Uterus (tissue), 2 donors: ENCODE measurements at regions not wholly inside any gene's neighbourhood (a gene's known extent, or its start where the extent isn't known, plus 50 kb on each side); places are given as distances from the start of the nearest gene placed in this dataset.

Source experiments
- POLR2A ChIP-seq, 2 donors: fragments of 450-650 bp; IDR thresholded peaks; one replicate each; pipeline ENCODE4 v1.6.1; 2016; ENCODE audit warnings: antibody characterized with exemption in 2 of 2, mild to moderate bottlenecking in 1 of 2, moderate library complexity in 1 of 2
- TF ChIP-seq, protein P1 (sequence below), 4 experiments: fragments of 200-600 bp in 2 of 4; fragments of 450-650 bp in 2 of 4; sonication (generic) in 2 of 4; IDR thresholded peaks; one replicate each; pipeline ENCODE4 v1.5.1; 2016 to 2019; ENCODE audit warnings: antibody characterized with exemption in 4 of 4, mild to moderate bottlenecking in 2 of 4, moderate library complexity in 1 of 4

- TF ChIP-seq POLR2A (IDR thresholded peaks at IDR 0.05), result no peak
- TF ChIP-seq, protein P1, sequence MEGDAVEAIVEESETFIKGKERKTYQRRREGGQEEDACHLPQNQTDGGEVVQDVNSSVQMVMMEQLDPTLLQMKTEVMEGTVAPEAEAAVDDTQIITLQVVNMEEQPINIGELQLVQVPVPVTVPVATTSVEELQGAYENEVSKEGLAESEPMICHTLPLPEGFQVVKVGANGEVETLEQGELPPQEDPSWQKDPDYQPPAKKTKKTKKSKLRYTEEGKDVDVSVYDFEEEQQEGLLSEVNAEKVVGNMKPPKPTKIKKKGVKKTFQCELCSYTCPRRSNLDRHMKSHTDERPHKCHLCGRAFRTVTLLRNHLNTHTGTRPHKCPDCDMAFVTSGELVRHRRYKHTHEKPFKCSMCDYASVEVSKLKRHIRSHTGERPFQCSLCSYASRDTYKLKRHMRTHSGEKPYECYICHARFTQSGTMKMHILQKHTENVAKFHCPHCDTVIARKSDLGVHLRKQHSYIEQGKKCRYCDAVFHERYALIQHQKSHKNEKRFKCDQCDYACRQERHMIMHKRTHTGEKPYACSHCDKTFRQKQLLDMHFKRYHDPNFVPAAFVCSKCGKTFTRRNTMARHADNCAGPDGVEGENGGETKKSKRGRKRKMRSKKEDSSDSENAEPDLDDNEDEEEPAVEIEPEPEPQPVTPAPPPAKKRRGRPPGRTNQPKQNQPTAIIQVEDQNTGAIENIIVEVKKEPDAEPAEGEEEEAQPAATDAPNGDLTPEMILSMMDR (IDR thresholded peaks at IDR 0.05), result no peak
These were observed 275.2 kb downstream of the CETN3 start for GRCh38 chr5:90134381-90134780.
